ENCODE measurements at regions not wholly inside any gene's neighbourhood (a gene's known extent, or its start where the extent isn't known, plus 50 kb on each side); places are given as distances from the start of the nearest gene placed in this dataset.

DNA sequence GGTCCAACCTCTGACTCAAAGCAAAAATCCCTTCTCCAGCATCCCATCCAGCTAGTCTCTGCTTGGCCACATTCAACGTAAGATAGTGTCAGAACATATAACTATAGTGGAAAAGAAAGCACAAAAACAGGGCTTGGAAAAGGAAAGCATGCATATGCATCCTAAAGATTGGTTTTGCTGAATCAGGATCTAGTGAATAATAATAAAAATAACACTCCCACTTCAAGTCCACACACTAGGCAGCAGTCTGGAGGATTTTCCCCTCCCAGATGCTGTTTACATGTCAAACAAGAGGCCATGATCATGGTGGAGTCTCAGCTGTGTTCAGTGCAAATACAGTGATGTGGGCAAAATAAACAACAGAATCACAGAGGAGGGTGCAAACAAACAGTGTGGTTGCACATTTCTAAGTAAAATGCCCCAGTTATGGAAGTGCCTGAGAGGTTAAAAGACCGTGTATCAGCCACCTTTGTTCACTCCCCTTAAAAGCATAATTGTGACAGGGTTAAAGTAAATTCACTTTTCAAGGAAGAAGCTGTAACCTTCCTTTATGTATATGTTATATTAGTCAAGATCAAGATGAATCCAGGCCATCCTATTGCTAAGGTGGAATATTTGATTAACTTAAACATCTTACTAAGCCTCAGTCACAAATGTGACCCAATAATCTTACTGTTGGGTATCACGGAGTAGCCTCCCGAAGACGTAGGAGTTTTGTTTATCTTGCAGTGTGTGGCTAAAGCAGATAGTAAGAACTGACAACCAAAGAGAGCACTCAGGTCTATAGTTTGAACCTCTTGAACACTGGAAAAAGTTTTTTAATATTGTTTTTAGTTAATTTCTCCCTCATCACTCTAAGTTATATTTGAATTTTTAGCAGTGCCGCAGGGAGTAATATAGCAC is 424.5 kb downstream of the SOX2 start:
- no peaks in the 10 kb centered on the region for H3K27me3 ChIP-seq
- TF ChIP-seq, protein P1, sequence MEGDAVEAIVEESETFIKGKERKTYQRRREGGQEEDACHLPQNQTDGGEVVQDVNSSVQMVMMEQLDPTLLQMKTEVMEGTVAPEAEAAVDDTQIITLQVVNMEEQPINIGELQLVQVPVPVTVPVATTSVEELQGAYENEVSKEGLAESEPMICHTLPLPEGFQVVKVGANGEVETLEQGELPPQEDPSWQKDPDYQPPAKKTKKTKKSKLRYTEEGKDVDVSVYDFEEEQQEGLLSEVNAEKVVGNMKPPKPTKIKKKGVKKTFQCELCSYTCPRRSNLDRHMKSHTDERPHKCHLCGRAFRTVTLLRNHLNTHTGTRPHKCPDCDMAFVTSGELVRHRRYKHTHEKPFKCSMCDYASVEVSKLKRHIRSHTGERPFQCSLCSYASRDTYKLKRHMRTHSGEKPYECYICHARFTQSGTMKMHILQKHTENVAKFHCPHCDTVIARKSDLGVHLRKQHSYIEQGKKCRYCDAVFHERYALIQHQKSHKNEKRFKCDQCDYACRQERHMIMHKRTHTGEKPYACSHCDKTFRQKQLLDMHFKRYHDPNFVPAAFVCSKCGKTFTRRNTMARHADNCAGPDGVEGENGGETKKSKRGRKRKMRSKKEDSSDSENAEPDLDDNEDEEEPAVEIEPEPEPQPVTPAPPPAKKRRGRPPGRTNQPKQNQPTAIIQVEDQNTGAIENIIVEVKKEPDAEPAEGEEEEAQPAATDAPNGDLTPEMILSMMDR (IDR thresholded peaks at IDR 0.05; ENCODE audit: low read depth, low read length), result no peak
- H3K36me3 ChIP-seq, result no peaks in the 10 kb centered on the region

DNA sequence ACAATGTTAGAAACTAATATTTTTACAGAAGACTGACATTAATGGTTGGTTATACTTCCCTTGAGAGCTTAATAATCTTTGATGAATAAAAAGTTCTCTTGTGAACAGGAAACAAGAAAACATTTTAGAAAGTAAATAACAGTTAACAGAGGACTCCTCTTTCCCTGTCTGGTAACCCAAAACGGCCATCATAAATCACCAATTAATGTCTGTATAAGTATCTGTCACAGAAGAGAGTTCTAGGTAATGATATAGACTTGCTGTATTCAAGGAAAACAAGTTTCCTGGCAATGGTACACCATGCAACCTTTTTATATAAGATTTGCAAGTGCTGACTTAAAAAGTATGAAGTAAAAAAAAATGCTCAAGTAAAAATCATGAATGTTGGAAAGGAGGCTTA is 426.7 kb downstream of the SOX2 start:
- H3K4me1 ChIP-seq (ENCODE audit: low read depth), result no peaks in the 10 kb centered on the region
- no peaks in the 10 kb centered on the region for H3K36me3 ChIP-seq
- no peak overlapping the region for H3K4me3 ChIP-seq
- TF ChIP-seq, protein P1 (IDR thresholded peaks at IDR 0.05; ENCODE audit: low read depth, low read length), result no peak
- H3K27me3 ChIP-seq, result no peaks in the 10 kb centered on the region
- no peak overlapping the region for H3K27ac ChIP-seq
- H3K9me3 ChIP-seq (ENCODE audit: low read depth), result no peaks in the 10 kb centered on the region
- no peak for DNase-seq (ENCODE audit: low read depth in 1 of 2, low spot score in 1 of 2)

More for the DNA sequence above, 424.5 kb downstream of the SOX2 start:
- DNase-seq (ENCODE audit: low read depth in 1 of 2, low spot score in 1 of 2), result no peak
- Histone ChIP-seq H3K4me1 (ENCODE audit: low read depth) (no peaks in the 10 kb centered on the region), H3K9me3 (ENCODE audit: low read depth) (no peaks in the 10 kb centered on the region), H3K27ac (no peak overlapping the region), H3K4me3 (no peak overlapping the region)

- no peak for DNase-seq (ENCODE audit: low read depth in 1 of 2, low spot score in 1 of 2)
- Histone ChIP-seq H3K36me3 (no peaks in the 10 kb centered on the region), H3K27ac (no peak overlapping the region), H3K27me3 (no peaks in the 10 kb centered on the region), H3K9me3 (ENCODE audit: low read depth) (no peaks in the 10 kb centered on the region), H3K4me3 (no peak overlapping the region), H3K4me1 (ENCODE audit: low read depth) (no peaks in the 10 kb centered on the region)
- TF ChIP-seq, protein P1 (IDR thresholded peaks at IDR 0.05; ENCODE audit: low read depth, low read length), result no peak
Observed at GRCh38 chr3:182139627-182140357, 428.1 kb downstream of the SOX2 start.

DNA sequence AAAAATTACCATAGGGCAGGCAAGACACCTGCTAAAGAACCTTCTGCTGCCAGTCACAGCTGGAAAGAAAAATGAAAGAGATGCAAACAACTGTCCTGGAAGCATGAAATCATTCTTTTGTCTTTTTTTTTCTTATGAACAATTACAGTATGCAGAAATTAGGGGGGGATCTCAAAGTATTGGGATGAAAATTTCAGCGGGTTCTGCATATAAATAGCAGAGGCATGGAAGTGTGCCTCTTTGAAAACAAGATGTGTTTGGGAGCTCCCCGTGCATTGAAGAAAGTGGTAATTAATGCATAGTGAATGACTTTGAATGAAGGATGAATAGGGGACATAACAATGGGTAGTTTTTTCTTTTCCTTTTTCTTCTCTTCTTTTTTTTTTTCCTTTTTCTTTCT is 431.2 kb downstream of the SOX2 start:
- H3K27ac ChIP-seq, result no peak overlapping the region
- no peaks in the 10 kb centered on the region for H3K27me3 ChIP-seq
- TF ChIP-seq, protein P1 (IDR thresholded peaks at IDR 0.05; ENCODE audit: low read depth, low read length), result no peak
- H3K4me1 ChIP-seq (ENCODE audit: low read depth), result no peaks in the 10 kb centered on the region
- DNase-seq (ENCODE audit: low read depth in 1 of 2, low spot score in 1 of 2), result no peak
- no peak overlapping the region for H3K4me3 ChIP-seq
- H3K9me3 ChIP-seq (ENCODE audit: low read depth), result no peaks in the 10 kb centered on the region
- H3K36me3 ChIP-seq, result no peaks in the 10 kb centered on the region

DNA sequence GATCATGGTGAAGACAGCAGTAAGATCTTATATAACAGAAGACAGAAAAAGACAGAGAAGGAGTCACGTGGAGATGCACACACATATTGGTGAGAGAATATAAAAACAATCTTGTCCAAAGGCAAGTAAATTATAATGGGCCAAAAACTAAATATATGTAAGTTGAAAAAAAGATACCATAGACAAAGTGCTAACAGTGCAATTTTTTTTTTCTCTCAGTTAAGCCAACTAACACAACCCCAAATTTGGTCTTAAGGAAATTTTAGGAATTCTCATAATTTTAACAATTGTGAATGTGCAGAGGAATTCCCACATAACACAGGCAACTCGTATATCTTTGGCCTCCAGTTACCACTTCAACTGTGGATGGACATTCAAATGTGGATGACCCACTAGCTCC is 432.2 kb downstream of the SOX2 start:
- TF ChIP-seq, protein P1 (IDR thresholded peaks at IDR 0.05; ENCODE audit: low read depth, low read length), result no peak
- H3K9me3 ChIP-seq (ENCODE audit: low read depth), result no peaks in the 10 kb centered on the region

More for the DNA sequence above, 432.2 kb downstream of the SOX2 start:
- Histone ChIP-seq H3K4me1 (ENCODE audit: low read depth) (no peaks in the 10 kb centered on the region), H3K27ac (no peak overlapping the region), H3K36me3 (no peaks in the 10 kb centered on the region), H3K4me3 (no peak overlapping the region), H3K27me3 (no peaks in the 10 kb centered on the region)
- no peak for DNase-seq (ENCODE audit: low read depth in 1 of 2, low spot score in 1 of 2)
